Pancreas (tissue), 10 donors: ENCODE measurements at regions not wholly inside any gene's neighbourhood (a gene's known extent, or its start where the extent isn't known, plus 50 kb on each side); places are given as distances from the start of the nearest gene placed in this dataset.

Experiments used
- ATAC-seq, 4 donors: fragments of 200-7000 bp; cut with Tn5 transposase; one replicate each; pipeline versions ENCODE4 v1.8.0 to v1.9.1; 2020; ENCODE audit warnings: mild to moderate bottlenecking in 4 of 4, moderate library complexity in 4 of 4
- DNase-seq, 6 donors: peaks; one replicate each; pipeline ENCODE4 v3.0.0-alpha.2; 2020
- FAIRE-seq: peaks from 2 replicates; lab custom pipeline; 2012; peaks lifted over from hg19 to GRCh38; lab: Jason Lieb, UNC
- H3K27ac ChIP-seq, 4 donors: fragments of 200-600 bp; sonication (generic); 1 replicate in 3 of 4; 2 replicates in 1 of 4; pipeline versions ENCODE4 v1.5.0 to v1.8.0; 2020
- H3K27me3 ChIP-seq, 4 donors: fragments of 200-600 bp; one replicate each; pipeline ENCODE4 v1.8.0; 2021
- H3K36me3 ChIP-seq, 3 donors: fragments of 200-600 bp; sonication (generic) in 1 of 3; one replicate each; pipeline versions ENCODE4 v1.5.0 to v1.8.0; 2020 to 2021
- H3K4me1 ChIP-seq, 3 donors: fragments of 200-600 bp; one replicate each; pipeline ENCODE4 v1.8.0; 2021
- H3K4me3 ChIP-seq, 4 donors: fragments of 200-600 bp; sonication (generic) in 2 of 4; one replicate each; pipeline versions ENCODE4 v1.5.0 to v1.8.0; 2020 to 2021
- H3K9me3 ChIP-seq, 4 donors: fragments of 200-600 bp; one replicate each; pipeline ENCODE4 v1.8.0; 2021
- CTCF ChIP-seq, 4 donors: fragments of 200-600 bp; sonication (generic) in 3 of 4; IDR thresholded peaks; one replicate each; pipeline versions ENCODE4 v1.5.0 to v1.8.0; 2021; ENCODE audit warnings: antibody characterized with exemption in 4 of 4
- WGBS, 2 donors: extraction: QIAGEN DNeasy Blood & Tissue Kit; methylation state at CpG; one replicate each; pipeline ENCODE4 v1.1.7; 2013; 5-methylcytosine and 5-hydroxymethylcytosine counted together
- intact Hi-C, 3 donors: fragments of 100-400 bp; cut with DNase I; formaldehyde crosslinking; loops; one replicate each; pipeline versions ENCODE4 v1.11.1 to v1.14.2; 2022
- donor health status: healthy with polysubstance abuse.
- donor health status: DM: no; HTN: no; CAD: no; lungs with moderate emphysema.
- donor health status: DM: no; HTN: no; CAD: no.
- donor health status: control.
- donor health status: control.
- donor health status: Bipolar disorder and iron deficiency.
- donor health status: DM: yes; HTN: yes; CAD: no.
- donor health status: DM: no; HTN: no; CAD: no.
- donor health status: DM: no; HTN: no; CAD: no.
- donor health status: DM: yes; HTN: yes; CAD: no.

GRCh38 chr2:217738061-217738460 is 264.7 kb downstream of the TNS1 start:
- TF ChIP-seq CTCF (IDR thresholded peaks at IDR 0.05) = no peak
- FAIRE-seq = no peak

GRCh38 chr2:217736776-217737550 is 265.8 kb downstream of the TNS1 start:
- DNase-seq (no peak), ATAC-seq (peak in 2 of 4 donors; percentile 15 to 30), FAIRE-seq (no peak)
- no peaks in the 10 kb centered on the region for H3K36me3 ChIP-seq
- no peak overlapping the region for H3K4me3 ChIP-seq
- 90 to 96% methylated on average over 3 of the region's 3 CpGs for WGBS, 2 donors
- no peaks in the 10 kb centered on the region for H3K9me3 ChIP-seq
- no peak for TF ChIP-seq CTCF (IDR thresholded peaks at IDR 0.05)
- H3K27me3 ChIP-seq = no peaks in the 10 kb centered on the region
- H3K27ac ChIP-seq = no peak overlapping the region
- intact Hi-C loops = no loop called here
- no peaks in the 10 kb centered on the region for H3K4me1 ChIP-seq

More at GRCh38 chr2:217738061-217738460, 264.7 kb downstream of the TNS1 start:
- no peak overlapping the region for H3K4me3 ChIP-seq
- no peaks in the 10 kb centered on the region for H3K27me3 ChIP-seq
- H3K9me3 ChIP-seq = no peaks in the 10 kb centered on the region
- ATAC-seq = no peak
- no peaks in the 10 kb centered on the region for H3K36me3 ChIP-seq
- intact Hi-C loops = no loop called here
- H3K27ac ChIP-seq = no peak overlapping the region
- no peaks in the 10 kb centered on the region for H3K4me1 ChIP-seq
- no peak for DNase-seq
- 84 to 85% methylated on average over 3 of the region's 3 CpGs for WGBS, 2 donors

GRCh38 chr2:217735899-217736298 is 266.9 kb downstream of the TNS1 start:
- FAIRE-seq = no peak
- no peaks in the 10 kb centered on the region for H3K9me3 ChIP-seq
- WGBS, 2 donors = 77 to 83% methylated on average over 3 of the region's 3 CpGs
- DNase-seq = no peak
- intact Hi-C loops = no loop called here
- no peaks in the 10 kb centered on the region for H3K4me1 ChIP-seq
- no peak overlapping the region for H3K27ac ChIP-seq
- TF ChIP-seq CTCF (IDR thresholded peaks at IDR 0.05) = no peak
- no peaks in the 10 kb centered on the region for H3K27me3 ChIP-seq
- no peak overlapping the region for H3K4me3 ChIP-seq
- H3K36me3 ChIP-seq = no peaks in the 10 kb centered on the region
- ATAC-seq = no peak

- DNase-seq = no peak
- no peak for FAIRE-seq
- no peak for ATAC-seq
- no peaks in the 10 kb centered on the region for H3K9me3 ChIP-seq
- no peaks in the 10 kb centered on the region for H3K27me3 ChIP-seq
- no peak for TF ChIP-seq CTCF (IDR thresholded peaks at IDR 0.05)
- no peak overlapping the region for H3K4me3 ChIP-seq
- intact Hi-C loops = no loop called here
- H3K36me3 ChIP-seq = no peaks in the 10 kb centered on the region
- H3K4me1 ChIP-seq = no peaks in the 10 kb centered on the region
- no peak overlapping the region for H3K27ac ChIP-seq
Measured at GRCh38 chr2:217735034-217735433, 267.8 kb downstream of the TNS1 start.

GRCh38 chr2:217733461-217733860 is 269.3 kb downstream of the TNS1 start:
- intact Hi-C loops = no loop called here
- H3K27ac ChIP-seq = no peak overlapping the region
- H3K36me3 ChIP-seq = no peaks in the 10 kb centered on the region
- H3K9me3 ChIP-seq = no peaks in the 10 kb centered on the region
- H3K4me1 ChIP-seq = no peaks in the 10 kb centered on the region
- H3K4me3 ChIP-seq = no peak overlapping the region
- 67% methylated on average over 3 of the region's 3 CpGs for WGBS, 2 donors
- DNase-seq (no peak), ATAC-seq (peak in 2 of 4 donors; percentile 12 to 22), FAIRE-seq (no peak)
- no peak for TF ChIP-seq CTCF (IDR thresholded peaks at IDR 0.05)
- no peaks in the 10 kb centered on the region for H3K27me3 ChIP-seq
